HK-2 (cell line): ENCODE measurements at regions not wholly inside any gene's neighbourhood (a gene's known extent, or its start where the extent isn't known, plus 50 kb on each side); places are given as distances from the start of the nearest gene placed in this dataset.
"Not testable (repeated sequence)": the region's sequence is repeated elsewhere in the genome, so short reads cannot be mapped to it uniquely, and the experiment has no call there.

Experiments used
- DNase-seq: peaks from one replicate; pipeline ENCODE4 v3.0.0-alpha.2; 2018; ENCODE audit not compliant: unreplicated experiment

GRCh38 chr6:27136978-27137814 lies 110.3 kb upstream of the PRSS16 start:
- DNase-seq, result no peak

GRCh38 chr6:27138406-27138805 lies 109.1 kb upstream of the PRSS16 start:
- no peak for DNase-seq

GRCh38 chr6:27138837-27139755 lies 108.4 kb upstream of the PRSS16 start:
- peak; percentile 76 for DNase-seq

- DNase-seq, result peak; percentile 47
These were observed 107.5 kb upstream of the PRSS16 start for GRCh38 chr6:27139756-27140579.

- DNase-seq, result no peak
These were observed 106.4 kb upstream of the PRSS16 start for GRCh38 chr6:27140999-27141528.

GRCh38 chr6:27141529-27142015 lies 105.9 kb upstream of the PRSS16 start:
- no peak for DNase-seq

- not testable (repeated sequence) for DNase-seq
These were observed 104.5 kb upstream of the PRSS16 start for GRCh38 chr6:27143020-27143388.

GRCh38 chr6:27143474-27144026 lies 104.0 kb upstream of the PRSS16 start:
- DNase-seq, result no peak

- DNase-seq, result no peak
These were observed 102.8 kb upstream of the PRSS16 start for GRCh38 chr6:27144740-27145079.

GRCh38 chr6:27145731-27146455 lies 101.6 kb upstream of the PRSS16 start:
- peak; percentile 70 for DNase-seq

- not testable (repeated sequence) for DNase-seq
These were observed 101.1 kb upstream of the PRSS16 start for GRCh38 chr6:27146456-27146705.

- peak; percentile 88 for DNase-seq
These were observed 100.6 kb upstream of the PRSS16 start for GRCh38 chr6:27146706-27147505.

GRCh38 chr6:27148404-27148795 lies 99.1 kb upstream of the PRSS16 start:
- DNase-seq, result no peak

GRCh38 chr6:27149150-27149549 lies 98.4 kb upstream of the PRSS16 start:
- DNase-seq, result no peak

- no peak for DNase-seq
These were observed 92.8 kb upstream of the PRSS16 start for GRCh38 chr6:27154696-27155095.

GRCh38 chr6:27156874-27157458 lies 90.5 kb upstream of the PRSS16 start:
- no peak for DNase-seq

GRCh38 chr6:27157459-27158315 lies 89.8 kb upstream of the PRSS16 start:
- peak; percentile 64 for DNase-seq

- no peak for DNase-seq
These were observed 89.2 kb upstream of the PRSS16 start for GRCh38 chr6:27158316-27158643.

- no peak for DNase-seq
These were observed 87.8 kb upstream of the PRSS16 start for GRCh38 chr6:27159725-27160124.
